Neural cell (in vitro differentiated cells): ENCODE measurements at regions not wholly inside any gene's neighbourhood (a gene's known extent, or its start where the extent isn't known, plus 50 kb on each side); places are given as distances from the start of the nearest gene placed in this dataset.

ENCODE experiments used
- CTCF ChIP-seq: fragments of 450-650 bp; IDR thresholded peaks from 2 replicates; pipeline ENCODE4 v1.5.1; 2014; ENCODE audit warnings: antibody characterized with exemption, mild to moderate bottlenecking, moderate library complexity; ENCODE audit not compliant: poor library complexity, severe bottlenecking
- EP300 ChIP-seq: fragments of 450-650 bp; conservative IDR thresholded peaks from 2 replicates; pipeline ENCODE4 v1.6.1; 2014; ENCODE audit warnings: antibody characterized with exemption, mild to moderate bottlenecking, moderate library complexity; ENCODE audit not compliant: poor library complexity, severe bottlenecking
- EZH2 ChIP-seq: fragments of 200-600, 300-800 bp; shearing (Covaris generic), sonication (generic); IDR thresholded peaks from 2 replicates; pipeline ENCODE4 v1.6.1; 2014; ENCODE audit warnings: antibody characterized with exemption, low read length, borderline replicate concordance, mild to moderate bottlenecking; ENCODE audit not compliant: insufficient read depth, poor library complexity, severe bottlenecking
- POLR2AphosphoS5 ChIP-seq: IDR thresholded peaks from 2 replicates; pipeline ENCODE4 v1.6.1; 2012
- RAD21 ChIP-seq: fragments of 450-650 bp; conservative IDR thresholded peaks from 2 replicates; pipeline ENCODE4 v1.6.1; 2014; ENCODE audit warnings: antibody characterized with exemption, mild to moderate bottlenecking, moderate library complexity
- REST ChIP-seq: IDR thresholded peaks from 2 replicates; pipeline ENCODE4 v1.6.1; 2012; ENCODE audit warnings: borderline replicate concordance
- TAF1 ChIP-seq: IDR thresholded peaks from 2 replicates; pipeline ENCODE4 v1.6.1; 2012; ENCODE audit warnings: low read depth

DNA sequence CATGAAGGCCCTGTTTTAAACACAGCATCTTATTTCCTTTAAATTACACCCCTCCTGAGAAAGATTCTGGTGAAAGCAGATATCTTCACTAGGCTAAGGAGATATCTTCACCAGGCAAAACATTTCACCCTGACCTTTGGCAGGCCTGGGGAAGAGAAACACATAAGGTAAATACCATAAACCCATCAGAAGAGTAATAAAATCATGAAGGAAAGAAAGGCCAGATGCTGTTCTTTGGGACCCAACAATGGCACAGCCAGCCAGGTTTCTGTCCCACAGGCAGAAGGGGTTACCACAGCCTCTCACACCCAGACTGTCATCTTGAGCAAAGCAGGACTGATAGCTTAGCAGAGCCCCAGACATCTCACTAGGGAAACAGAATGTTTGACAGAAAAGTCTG, 125.4 kb downstream of the CCDC34 start:
- TF ChIP-seq CTCF = no peak
- TF ChIP-seq REST = no peak
- no peak for TF ChIP-seq RAD21
- no peak for TF ChIP-seq EP300
- no peak for TF ChIP-seq TAF1
- no peak for TF ChIP-seq POLR2AphosphoS5
- TF ChIP-seq EZH2 = no peak
